ENCODE measurements at regions not wholly inside any gene's neighbourhood (a gene's known extent, or its start where the extent isn't known, plus 50 kb on each side); places are given as distances from the start of the nearest gene placed in this dataset.

GRCh38 chr13:85567909-85568308 is 231.3 kb downstream of the SLITRK6 start:
- BruUV-seq (replicated peaks): no TSS peak
- no CpG with 5 or more reads among the region's 2 CpGs for WGBS, 2 experiments (ENCODE audit: extremely low coverage in 2 of 2, insufficient read length in 1 of 2)
- 0 out of 2 replicates have a peak, but pooled peaks cover 1% of the 10 kb centered on the region for H3K4me1 ChIP-seq (ENCODE audit: control insufficient read depth, insufficient read depth, low read length)
- no peak overlapping the region for H2BK15ac ChIP-seq (ENCODE audit: low read depth, low read length)
- H2AFZ ChIP-seq (replicated peaks; ENCODE audit: low read length, poor library complexity): no peak overlapping the region
- H3K79me1 ChIP-seq (ENCODE audit: low read depth in 1 of 2, low read length in 2 of 2): no peaks in the 10 kb centered on the region
- ATAC-seq (ENCODE audit: low read depth): no peak
- no peak overlapping the region for H2AK9ac ChIP-seq (replicated peaks; ENCODE audit: low read depth, low read length, poor library complexity)
- no peak overlapping the region for H2BK20ac ChIP-seq (ENCODE audit: low read depth, low read length)
- POLR2A ChIA-PET (ENCODE audit: unreplicated experiment): no interaction called here
- H3K56ac ChIP-seq (ENCODE audit: extremely low read depth, insufficient read depth, low read length): no peak overlapping the region
- no peak overlapping the region for H2BK5ac ChIP-seq (ENCODE audit: low read depth, low read length, poor library complexity, severe bottlenecking)
- no peak overlapping the region for H3K27ac ChIP-seq (ENCODE audit: insufficient read depth, low read length)
- CTCF ChIA-PET: interaction anchor here (0.6 kb wide), 1 partner anchor 335 kb away, joined by 7 read pairs; no protein-coding TSS in a partner anchor
- no peaks in the 10 kb centered on the region for H3K27me3 ChIP-seq (ENCODE audit: control insufficient read depth, insufficient read depth, low read length)
- no peak overlapping the region for H3K14ac ChIP-seq (replicated peaks; ENCODE audit: low read depth, low read length)
- no peak overlapping the region for H4K91ac ChIP-seq (ENCODE audit: insufficient read depth, low read depth, low read length)
- dilution Hi-C loops (cut with HindIII; ENCODE audit: low sequenced_read_pairs, unreplicated experiment): no loop called here
- DNase-seq: no peak
- H2BK120ac ChIP-seq (ENCODE audit: low read depth, low read length): no peak overlapping the region
- H3K4ac ChIP-seq (ENCODE audit: low read depth, low read length): no peak overlapping the region
- H2AK5ac ChIP-seq (ENCODE audit: low read depth, low read length): no peak overlapping the region
- in situ Hi-C loops (cut with MboI; ENCODE audit: low sequenced_read_pairs): no loop called here
- H4K8ac ChIP-seq (ENCODE audit: low read depth in 2 of 2, low read length in 2 of 2): no peak overlapping the region
- no peaks in the 10 kb centered on the region for H3K9me1 ChIP-seq (ENCODE audit: insufficient read depth, low read length)
- no peak overlapping the region for H3K9ac ChIP-seq (ENCODE audit: low read depth, low read length)
- H3K9me3 ChIP-seq (ENCODE audit: control insufficient read depth, insufficient read depth, low read length): no peaks in the 10 kb centered on the region
- no peak overlapping the region for H4K5ac ChIP-seq (ENCODE audit: low read depth, low read length)
- no peak overlapping the region for H3K4me2 ChIP-seq (ENCODE audit: low read depth, low read length)
- TF ChIP-seq RAD21 (IDR thresholded peaks at IDR 0.05; ENCODE audit: low read length): no peak
- TF ChIP-seq SMC3 (IDR thresholded peaks at IDR 0.05; ENCODE audit: low read depth, low read length): no peak
- no peak for TF ChIP-seq MAZ (IDR thresholded peaks at IDR 0.05; ENCODE audit: borderline replicate concordance, low read depth, low read length)
- TF ChIP-seq FOS (IDR thresholded peaks at IDR 0.05; ENCODE audit: low read depth, low read length): no peak
- no peak for TF ChIP-seq RCOR1 (IDR thresholded peaks at IDR 0.05; ENCODE audit: insufficient replicate concordance, low read length)
- no peak for TF ChIP-seq POLR2A (IDR thresholded peaks at IDR 0.05; ENCODE audit: low read depth, low read length)
- TF ChIP-seq CTCF (conservative IDR thresholded peaks at IDR 0.05; ENCODE audit: low read depth, low read length): no peak
- TF ChIP-seq, protein P1, sequence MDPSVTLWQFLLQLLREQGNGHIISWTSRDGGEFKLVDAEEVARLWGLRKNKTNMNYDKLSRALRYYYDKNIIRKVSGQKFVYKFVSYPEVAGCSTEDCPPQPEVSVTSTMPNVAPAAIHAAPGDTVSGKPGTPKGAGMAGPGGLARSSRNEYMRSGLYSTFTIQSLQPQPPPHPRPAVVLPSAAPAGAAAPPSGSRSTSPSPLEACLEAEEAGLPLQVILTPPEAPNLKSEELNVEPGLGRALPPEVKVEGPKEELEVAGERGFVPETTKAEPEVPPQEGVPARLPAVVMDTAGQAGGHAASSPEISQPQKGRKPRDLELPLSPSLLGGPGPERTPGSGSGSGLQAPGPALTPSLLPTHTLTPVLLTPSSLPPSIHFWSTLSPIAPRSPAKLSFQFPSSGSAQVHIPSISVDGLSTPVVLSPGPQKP (IDR thresholded peaks at IDR 0.05; ENCODE audit: borderline replicate concordance, low read depth, low read length): no peak
- no peak for TF ChIP-seq CEBPB (IDR thresholded peaks at IDR 0.05; ENCODE audit: low read depth, low read length)
- no peak for TF ChIP-seq MAFK (IDR thresholded peaks at IDR 0.05; ENCODE audit: low read depth, low read length)
- TF ChIP-seq CHD1 (IDR thresholded peaks at IDR 0.05; ENCODE audit: low read depth, low read length): no peak
- H3K36me3 ChIP-seq (ENCODE audit: control insufficient read depth, insufficient read depth, low read length): no peaks in the 10 kb centered on the region
- no peak overlapping the region for H3K4me3 ChIP-seq (ENCODE audit: insufficient read depth, low read depth, low read length)
- H3K18ac ChIP-seq (ENCODE audit: low read depth, low read length): no peak overlapping the region
- H3K23ac ChIP-seq (ENCODE audit: low read depth, low read length): no peak overlapping the region
- no peaks in the 10 kb centered on the region for H4K20me1 ChIP-seq (ENCODE audit: insufficient read depth, low read length)
- intact Hi-C loops (cut with micrococcal nuclease): no loop called here

All from IMR-90 (cell line).